HUDEP-2 (cell line): ENCODE measurements at regions not wholly inside any gene's neighbourhood (a gene's known extent, or its start where the extent isn't known, plus 50 kb on each side); places are given as distances from the start of the nearest gene placed in this dataset.

ENCODE experiments used
- DNase-seq, 76 experiments: peaks; one replicate each; lab custom pipeline; 2025; ENCODE audit not compliant: unreplicated experiment in 76 of 76; lab: John Stamatoyannopoulos, UW

- DNase-seq, result no peak
Observed at GRCh38 chr20:57091748-57092111, 174.7 kb downstream of the BMP7 start.

- peak in 54 of 76 experiments; percentile 4 to 61 (median 34) for DNase-seq
Observed at GRCh38 chr20:57092112-57092899, 174.1 kb downstream of the BMP7 start.

GRCh38 chr20:57092900-57093530, 173.4 kb downstream of the BMP7 start:
- DNase-seq, result no peak

- no peak for DNase-seq
Observed at GRCh38 chr20:57093766-57094165, 172.7 kb downstream of the BMP7 start.

- no peak for DNase-seq
Observed at GRCh38 chr20:57094252-57094891, 172.1 kb downstream of the BMP7 start.

GRCh38 chr20:57094991-57095390, 171.4 kb downstream of the BMP7 start:
- no peak for DNase-seq

- no peak for DNase-seq
Observed at GRCh38 chr20:57095426-57095825, 171.0 kb downstream of the BMP7 start.

GRCh38 chr20:57097245-57097915, 169.1 kb downstream of the BMP7 start:
- peak in 10 of 76 experiments; percentile 1 to 31 (median 7) for DNase-seq

GRCh38 chr20:57102160-57102559, 164.3 kb downstream of the BMP7 start:
- no peak for DNase-seq

- DNase-seq, result no peak
Observed at GRCh38 chr20:57102566-57102965, 163.9 kb downstream of the BMP7 start.

- DNase-seq, result no peak
Observed at GRCh38 chr20:57103146-57103800, 163.2 kb downstream of the BMP7 start.

- DNase-seq, result no peak
Observed at GRCh38 chr20:57104113-57104512, 162.3 kb downstream of the BMP7 start.

- no peak for DNase-seq
Observed at GRCh38 chr20:57104651-57105204, 161.7 kb downstream of the BMP7 start.

- no peak for DNase-seq
Observed at GRCh38 chr20:57106030-57106682, 160.3 kb downstream of the BMP7 start.

- DNase-seq, result no peak
Observed at GRCh38 chr20:57106692-57107091, 159.7 kb downstream of the BMP7 start.

GRCh38 chr20:57107208-57107607, 159.2 kb downstream of the BMP7 start:
- no peak for DNase-seq

- no peak for DNase-seq
Observed at GRCh38 chr20:57108218-57108617, 158.2 kb downstream of the BMP7 start.

- no peak for DNase-seq
Observed at GRCh38 chr20:57108742-57109570, 157.5 kb downstream of the BMP7 start.

GRCh38 chr20:57109571-57109953, 156.9 kb downstream of the BMP7 start:
- no peak for DNase-seq
